IPS-20b (cell line): ENCODE measurements at regions not wholly inside any gene's neighbourhood (a gene's known extent, or its start where the extent isn't known, plus 50 kb on each side); places are given as distances from the start of the nearest gene placed in this dataset.

Experiments
- H3K27ac ChIP-seq: one replicate; pipeline ENCODE4 v1.5.1; 2013; ENCODE audit warnings: low read length
- H3K27me3 ChIP-seq: 2 replicates; pipeline ENCODE4 v1.6.1; 2013; ENCODE audit warnings: mild to moderate bottlenecking, low read length, inconsistent platforms; ENCODE audit not compliant: insufficient read depth
- H3K36me3 ChIP-seq: 2 replicates; pipeline ENCODE4 v1.6.1; 2013; ENCODE audit warnings: low read depth, mild to moderate bottlenecking, inconsistent platforms, low read length, moderate library complexity; ENCODE audit not compliant: insufficient read depth
- H3K4me1 ChIP-seq: 2 replicates; pipeline ENCODE4 v1.6.1; 2013; ENCODE audit warnings: mild to moderate bottlenecking, control low read depth, inconsistent platforms, low read length, moderate library complexity; ENCODE audit not compliant: insufficient read depth
- H3K4me3 ChIP-seq: 2 replicates; pipeline ENCODE4 v1.5.1; 2013; ENCODE audit warnings: mild to moderate bottlenecking, low read length, inconsistent platforms
- H3K9ac ChIP-seq: 2 replicates; pipeline ENCODE4 v1.6.1; 2013; ENCODE audit warnings: low read depth, mild to moderate bottlenecking, inconsistent platforms, low read length, moderate library complexity
- H3K9me3 ChIP-seq: 2 replicates; pipeline ENCODE4 v1.6.1; 2013; ENCODE audit warnings: mild to moderate bottlenecking, low read depth, low read length, inconsistent platforms; ENCODE audit not compliant: insufficient read depth

GRCh38 chr3:153649286-153649839 is 471.8 kb upstream of the ARHGEF26 start:
- no peak overlapping the region for H3K27ac ChIP-seq
- no peak overlapping the region for H3K9ac ChIP-seq
- H3K27me3 ChIP-seq, result no peaks in the 10 kb centered on the region
- no peaks in the 10 kb centered on the region for H3K4me1 ChIP-seq
- H3K4me3 ChIP-seq, result no peak overlapping the region
- no peaks in the 10 kb centered on the region for H3K9me3 ChIP-seq
- H3K36me3 ChIP-seq, result no peaks in the 10 kb centered on the region

- no peak overlapping the region for H3K27ac ChIP-seq
- H3K9me3 ChIP-seq, result no peaks in the 10 kb centered on the region
- H3K27me3 ChIP-seq, result no peaks in the 10 kb centered on the region
- H3K4me1 ChIP-seq, result no peaks in the 10 kb centered on the region
- H3K9ac ChIP-seq, result no peak overlapping the region
- H3K36me3 ChIP-seq, result no peaks in the 10 kb centered on the region
- H3K4me3 ChIP-seq, result no peak overlapping the region
Observed at GRCh38 chr3:153652076-153652475, 469.1 kb upstream of the ARHGEF26 start.

DNA sequence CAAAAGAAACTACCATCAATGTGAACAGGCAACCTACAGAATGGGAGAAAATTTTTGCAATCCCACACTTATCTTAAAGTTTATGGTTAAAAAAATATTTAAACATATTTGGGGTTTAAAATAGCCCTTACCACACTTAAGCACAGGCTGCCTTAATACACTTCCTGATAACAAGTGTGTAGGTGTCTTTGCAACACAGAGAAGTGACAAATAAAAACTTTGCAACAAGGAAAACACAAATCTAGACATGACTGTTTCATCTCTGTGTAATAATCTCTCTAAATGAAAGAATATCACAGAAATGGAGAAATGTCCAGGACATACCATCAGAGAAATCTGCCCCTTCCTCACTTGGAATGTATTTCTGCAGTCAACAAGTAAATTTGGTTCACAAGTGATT is 464.1 kb upstream of the ARHGEF26 start:
- no peak overlapping the region for H3K9ac ChIP-seq

GRCh38 chr3:153657461-153657860 is 463.7 kb upstream of the ARHGEF26 start:
- Histone ChIP-seq H3K4me3 (no peak overlapping the region), H3K27me3 (no peaks in the 10 kb centered on the region), H3K4me1 (no peaks in the 10 kb centered on the region), H3K9me3 (no peaks in the 10 kb centered on the region), H3K9ac (no peak overlapping the region), H3K27ac (no peak overlapping the region), H3K36me3 (no peaks in the 10 kb centered on the region)

More for the DNA sequence above, 464.1 kb upstream of the ARHGEF26 start:
- H3K27ac ChIP-seq, result no peak overlapping the region
- no peaks in the 10 kb centered on the region for H3K36me3 ChIP-seq
- no peaks in the 10 kb centered on the region for H3K27me3 ChIP-seq
- no peak overlapping the region for H3K4me3 ChIP-seq
- H3K9me3 ChIP-seq, result no peaks in the 10 kb centered on the region
- H3K4me1 ChIP-seq, result no peaks in the 10 kb centered on the region

GRCh38 chr3:153658136-153658535 is 463.1 kb upstream of the ARHGEF26 start:
- no peak overlapping the region for H3K4me3 ChIP-seq

DNA sequence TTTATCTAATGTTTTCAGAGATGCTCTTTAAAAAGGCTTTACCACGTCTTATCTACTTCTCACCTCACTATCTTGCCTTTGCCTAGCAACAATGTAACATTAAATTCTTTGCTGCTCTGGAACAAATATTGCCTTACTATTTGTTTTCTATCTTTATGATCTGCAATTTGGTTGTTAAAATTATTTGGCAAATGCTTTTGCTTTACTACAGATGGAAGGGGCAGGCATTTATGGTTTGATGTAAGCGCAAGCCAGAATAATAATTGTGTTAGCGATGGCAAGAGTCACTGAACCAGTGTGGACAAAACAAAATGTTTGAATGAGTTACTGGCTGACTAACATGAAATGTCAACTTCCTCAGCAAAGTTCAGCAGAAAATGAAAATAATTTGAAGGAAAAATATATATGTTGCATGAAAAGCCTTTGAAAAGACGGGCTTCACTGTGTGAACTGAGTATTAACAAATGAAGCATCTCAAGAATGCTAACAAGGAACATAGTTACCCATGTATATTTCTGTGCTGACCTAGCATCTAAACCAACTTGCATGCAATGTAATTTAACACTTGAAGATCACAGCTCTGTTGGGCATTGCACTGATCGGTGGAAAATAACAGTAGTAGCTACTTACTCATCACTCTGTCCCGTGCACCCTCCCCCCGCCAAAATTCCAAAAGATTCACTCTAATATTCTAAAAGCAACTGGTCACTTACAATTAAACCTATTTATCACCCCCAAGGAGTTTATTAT is 454.0 kb upstream of the ARHGEF26 start:
- Histone ChIP-seq H3K4me1 (peaks cover 14% of the 10 kb centered on the region), H3K27ac (no peak overlapping the region), H3K9me3 (no peaks in the 10 kb centered on the region), H3K36me3 (no peaks in the 10 kb centered on the region), H3K9ac (no peak overlapping the region), H3K4me3 (no peak overlapping the region), H3K27me3 (no peaks in the 10 kb centered on the region)

More at GRCh38 chr3:153658136-153658535, 463.1 kb upstream of the ARHGEF26 start:
- no peak overlapping the region for H3K27ac ChIP-seq
- H3K36me3 ChIP-seq, result no peaks in the 10 kb centered on the region
- no peaks in the 10 kb centered on the region for H3K9me3 ChIP-seq
- no peak overlapping the region for H3K9ac ChIP-seq
- H3K4me1 ChIP-seq, result no peaks in the 10 kb centered on the region
- H3K27me3 ChIP-seq, result no peaks in the 10 kb centered on the region

DNA sequence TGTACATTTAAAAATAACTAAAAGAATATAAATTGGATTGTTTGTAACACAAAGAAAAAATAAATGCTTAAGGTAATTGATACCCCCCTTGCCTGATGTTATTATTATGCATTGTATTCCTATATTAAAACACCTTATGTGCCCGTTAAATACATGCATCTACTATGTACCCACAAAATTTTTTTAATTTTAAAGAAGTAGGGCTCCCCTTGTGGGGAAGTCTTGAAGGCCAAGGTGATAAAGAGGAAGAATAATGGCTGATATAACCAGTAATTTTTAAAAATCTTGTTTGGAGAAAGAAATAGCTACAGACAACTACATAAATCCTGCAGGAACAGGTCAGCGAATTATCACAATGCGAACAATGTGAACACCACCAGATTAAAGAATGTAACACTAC is 451.7 kb upstream of the ARHGEF26 start:
- no peaks in the 10 kb centered on the region for H3K36me3 ChIP-seq
- H3K4me3 ChIP-seq, result no peak overlapping the region
- no peaks in the 10 kb centered on the region for H3K9me3 ChIP-seq
- H3K27me3 ChIP-seq, result no peaks in the 10 kb centered on the region
- H3K27ac ChIP-seq, result no peak overlapping the region
- H3K9ac ChIP-seq, result no peak overlapping the region
- peaks cover 14% of the 10 kb centered on the region for H3K4me1 ChIP-seq

GRCh38 chr3:153670577-153670976 is 450.6 kb upstream of the ARHGEF26 start:
- Histone ChIP-seq H3K9ac (no peak overlapping the region), H3K9me3 (no peaks in the 10 kb centered on the region), H3K4me3 (no peak overlapping the region), H3K36me3 (no peaks in the 10 kb centered on the region), H3K27me3 (no peaks in the 10 kb centered on the region), H3K27ac (no peak overlapping the region), H3K4me1 (peaks cover 14% of the 10 kb centered on the region)

DNA sequence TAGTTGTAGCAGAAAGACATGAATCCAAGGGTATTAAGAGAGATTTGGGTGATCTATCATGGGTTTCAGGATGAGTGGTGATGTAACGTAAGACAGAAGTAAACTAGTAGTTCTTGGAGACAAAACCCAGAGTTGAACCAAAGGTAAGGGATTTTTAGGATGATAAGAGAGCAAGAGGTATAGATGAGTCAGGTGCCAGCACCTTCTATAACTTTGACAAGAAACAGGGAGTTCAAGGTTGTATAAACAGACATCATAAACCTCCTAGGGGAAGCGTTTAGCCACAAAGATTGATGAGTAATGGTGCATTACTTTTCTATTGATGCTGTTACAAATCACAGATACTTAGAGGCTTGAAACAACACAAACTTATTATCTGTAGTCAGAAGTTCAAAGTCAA is 447.3 kb upstream of the ARHGEF26 start:
- no peak overlapping the region for H3K27ac ChIP-seq
- H3K4me3 ChIP-seq, result no peak overlapping the region
- H3K27me3 ChIP-seq, result no peaks in the 10 kb centered on the region
- H3K4me1 ChIP-seq, result no peaks in the 10 kb centered on the region
- H3K36me3 ChIP-seq, result no peaks in the 10 kb centered on the region
- H3K9ac ChIP-seq, result no peak overlapping the region
- H3K9me3 ChIP-seq, result no peaks in the 10 kb centered on the region

DNA sequence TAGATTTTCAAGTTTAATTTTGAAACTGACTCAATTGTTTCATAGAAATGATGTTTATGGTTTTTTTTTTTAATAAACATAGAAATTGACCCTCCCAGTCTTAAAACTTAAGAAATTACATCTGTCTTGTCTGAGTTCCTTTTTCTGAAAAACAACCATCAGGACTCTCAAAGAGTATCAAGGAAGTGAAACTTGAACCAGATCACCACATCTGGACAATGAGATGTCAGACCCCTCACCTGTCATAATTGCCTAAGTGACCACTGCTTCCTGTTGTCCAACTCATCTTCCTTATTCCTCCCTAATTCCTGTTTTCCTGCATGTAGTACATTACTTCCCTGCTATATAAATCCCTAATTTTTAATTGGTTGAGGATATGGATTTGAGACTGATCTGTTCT is 441.5 kb upstream of the ARHGEF26 start:
- no peaks in the 10 kb centered on the region for H3K4me1 ChIP-seq
- no peak overlapping the region for H3K9ac ChIP-seq
- no peak overlapping the region for H3K4me3 ChIP-seq
- H3K27me3 ChIP-seq, result no peaks in the 10 kb centered on the region
- no peak overlapping the region for H3K27ac ChIP-seq
- no peaks in the 10 kb centered on the region for H3K36me3 ChIP-seq
- H3K9me3 ChIP-seq, result no peaks in the 10 kb centered on the region

GRCh38 chr3:153680526-153680925 is 440.7 kb upstream of the ARHGEF26 start:
- no peaks in the 10 kb centered on the region for H3K9me3 ChIP-seq
- H3K27me3 ChIP-seq, result no peaks in the 10 kb centered on the region
- H3K36me3 ChIP-seq, result no peaks in the 10 kb centered on the region
- H3K4me1 ChIP-seq, result no peaks in the 10 kb centered on the region
- H3K9ac ChIP-seq, result no peak overlapping the region
- no peak overlapping the region for H3K4me3 ChIP-seq
- H3K27ac ChIP-seq, result no peak overlapping the region

- Histone ChIP-seq H3K36me3 (no peaks in the 10 kb centered on the region), H3K9me3 (no peaks in the 10 kb centered on the region), H3K27ac (no peak overlapping the region), H3K4me1 (no peaks in the 10 kb centered on the region), H3K27me3 (no peaks in the 10 kb centered on the region), H3K4me3 (no peak overlapping the region), H3K9ac (no peak overlapping the region)
Observed at GRCh38 chr3:153681057-153681456, 440.1 kb upstream of the ARHGEF26 start.
